ENCODE measurements at regions not wholly inside any gene's neighbourhood (a gene's known extent, or its start where the extent isn't known, plus 50 kb on each side); places are given as distances from the start of the nearest gene placed in this dataset.

GRCh38 chr3:65177960-65178376, 490.2 kb upstream of the ADAMTS9 start:
- no peak for DNase-seq (ENCODE audit: low spot score)
- Mint-ChIP-seq H3K4me3 (ENCODE audit: unreplicated experiment) (no peak overlapping the region), H3K4me1 (ENCODE audit: low read depth) (peaks cover 24% of the 10 kb centered on the region), H3K27me3 (ENCODE audit: low read depth) (no peaks in the 10 kb centered on the region), H3K9me3 (ENCODE audit: low read depth) (no peaks in the 10 kb centered on the region), H3K27ac (ENCODE audit: unreplicated experiment) (no peak overlapping the region), H3K36me3 (ENCODE audit: low read depth) (no peaks in the 10 kb centered on the region)
- no peak for TF ChIP-seq CTCF (IDR thresholded peaks at IDR 0.05)

- no peak overlapping the region for H3K27ac Mint-ChIP-seq (ENCODE audit: unreplicated experiment)
- H3K36me3 Mint-ChIP-seq (ENCODE audit: low read depth), result no peaks in the 10 kb centered on the region
- no peaks in the 10 kb centered on the region for H3K9me3 Mint-ChIP-seq (ENCODE audit: low read depth)
- peaks cover 26% of the 10 kb centered on the region for H3K4me1 Mint-ChIP-seq (ENCODE audit: low read depth)
- TF ChIP-seq CTCF (IDR thresholded peaks at IDR 0.05), result no peak
- no peaks in the 10 kb centered on the region for H3K27me3 Mint-ChIP-seq (ENCODE audit: low read depth)
- DNase-seq (ENCODE audit: low spot score), result no peak
- no peak overlapping the region for H3K4me3 Mint-ChIP-seq (ENCODE audit: unreplicated experiment)
Measured at GRCh38 chr3:65174713-65175112, 486.9 kb upstream of the ADAMTS9 start.

GRCh38 chr3:65173841-65174240, 486.0 kb upstream of the ADAMTS9 start:
- no peak for DNase-seq (ENCODE audit: low spot score)
- H3K27ac Mint-ChIP-seq (ENCODE audit: unreplicated experiment), result no peak overlapping the region
- no peak for TF ChIP-seq CTCF (IDR thresholded peaks at IDR 0.05)
- H3K4me3 Mint-ChIP-seq (ENCODE audit: unreplicated experiment), result no peak overlapping the region
- H3K4me1 Mint-ChIP-seq (ENCODE audit: low read depth), result peaks cover 22% of the 10 kb centered on the region
- H3K27me3 Mint-ChIP-seq (ENCODE audit: low read depth), result no peaks in the 10 kb centered on the region
- H3K9me3 Mint-ChIP-seq (ENCODE audit: low read depth), result no peaks in the 10 kb centered on the region
- H3K36me3 Mint-ChIP-seq (ENCODE audit: low read depth), result no peaks in the 10 kb centered on the region

DNA sequence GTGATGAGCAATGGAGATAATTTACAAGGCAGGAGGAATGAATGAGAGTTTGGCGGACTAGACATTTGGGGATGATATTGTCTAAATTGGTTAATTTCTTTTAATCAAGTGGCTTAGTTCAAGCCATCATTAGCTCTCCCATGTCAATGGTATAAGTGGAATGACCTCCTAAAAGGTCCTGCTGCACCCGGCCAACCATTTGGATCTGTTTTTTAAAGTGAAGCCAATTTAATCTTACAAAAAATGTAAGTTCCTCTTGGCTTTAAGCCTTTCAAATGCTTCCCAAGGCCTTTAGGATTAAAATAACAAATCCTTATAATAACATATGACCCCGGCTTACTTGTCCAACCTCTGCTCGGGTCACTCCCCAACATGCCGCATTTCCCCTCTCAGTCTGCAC, 484.4 kb upstream of the ADAMTS9 start:
- H3K4me3 Mint-ChIP-seq (ENCODE audit: unreplicated experiment), result no peak overlapping the region
- peaks cover 12% of the 10 kb centered on the region for H3K4me1 Mint-ChIP-seq (ENCODE audit: low read depth)
- no peak overlapping the region for H3K27ac Mint-ChIP-seq (ENCODE audit: unreplicated experiment)
- no peaks in the 10 kb centered on the region for H3K36me3 Mint-ChIP-seq (ENCODE audit: low read depth)
- no peak for TF ChIP-seq CTCF (IDR thresholded peaks at IDR 0.05)
- peaks cover 1% of the 10 kb centered on the region for H3K27me3 Mint-ChIP-seq (ENCODE audit: low read depth)
- DNase-seq (ENCODE audit: low spot score), result no peak
- no peaks in the 10 kb centered on the region for H3K9me3 Mint-ChIP-seq (ENCODE audit: low read depth)

GRCh38 chr3:65170390-65171042, 482.7 kb upstream of the ADAMTS9 start:
- peak; percentile 75 for TF ChIP-seq CTCF (IDR thresholded peaks at IDR 0.05)
- DNase-seq (ENCODE audit: low spot score), result no peak
- Mint-ChIP-seq H3K27me3 (ENCODE audit: low read depth) (peaks cover 9% of the 10 kb centered on the region), H3K9me3 (ENCODE audit: low read depth) (no peaks in the 10 kb centered on the region), H3K36me3 (ENCODE audit: low read depth) (no peaks in the 10 kb centered on the region), H3K27ac (ENCODE audit: unreplicated experiment) (peak overlapping the region; percentile 70), H3K4me3 (ENCODE audit: unreplicated experiment) (no peak overlapping the region), H3K4me1 (ENCODE audit: low read depth) (peaks cover 12% of the 10 kb centered on the region)
